GM19455 (cell line): ENCODE measurements at regions not wholly inside any gene's neighbourhood (a gene's known extent, or its start where the extent isn't known, plus 50 kb on each side); places are given as distances from the start of the nearest gene placed in this dataset.

Experiments used
- ATAC-seq: cut with Tn5 transposase; IDR thresholded peaks from one replicate; pipeline ENCODE4 v1.9.1; 2021; ENCODE audit not compliant: unreplicated experiment

DNA sequence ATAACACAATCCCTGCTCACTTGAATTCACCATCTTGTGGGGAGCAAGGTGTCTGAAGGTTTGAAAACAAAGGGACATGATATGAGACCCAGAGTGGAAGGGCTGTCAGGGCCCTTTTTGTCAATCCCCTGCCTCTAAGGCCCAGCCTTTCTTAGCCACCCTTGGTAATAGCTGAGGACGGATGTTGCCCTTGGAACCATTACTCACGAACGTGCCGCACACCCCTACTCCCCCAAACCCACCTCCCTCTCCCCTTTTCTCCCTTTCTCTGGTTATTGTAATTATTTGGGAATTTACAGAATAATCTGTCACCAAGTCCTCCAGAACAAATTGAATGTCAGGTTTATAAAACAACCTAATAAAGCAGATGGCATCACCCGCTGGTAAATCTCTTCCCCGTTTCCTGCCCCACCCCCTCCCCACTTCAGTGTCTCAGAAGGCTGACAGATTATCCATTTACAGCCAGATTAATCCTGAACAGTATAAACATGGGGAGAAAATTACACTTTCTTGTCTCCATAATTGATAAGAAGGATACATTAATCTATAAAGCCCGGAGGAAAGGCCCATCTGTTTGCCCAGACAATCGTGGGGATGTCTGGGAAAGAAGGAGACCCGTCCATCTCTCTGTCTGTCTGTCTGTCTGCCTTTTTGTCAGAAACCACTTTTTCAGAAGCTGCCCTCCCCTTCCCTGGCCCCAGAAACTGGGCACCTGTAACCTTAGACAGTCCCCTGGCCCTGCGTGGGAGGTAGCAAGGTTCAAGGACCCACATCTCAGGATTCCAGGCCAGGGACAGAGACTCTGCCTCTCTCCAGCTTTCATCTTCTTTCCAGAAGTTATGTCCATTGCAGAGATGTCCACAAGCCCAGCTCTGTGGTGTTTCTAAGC, 60.6 kb upstream of the CD34 start:
- no peak for ATAC-seq

DNA sequence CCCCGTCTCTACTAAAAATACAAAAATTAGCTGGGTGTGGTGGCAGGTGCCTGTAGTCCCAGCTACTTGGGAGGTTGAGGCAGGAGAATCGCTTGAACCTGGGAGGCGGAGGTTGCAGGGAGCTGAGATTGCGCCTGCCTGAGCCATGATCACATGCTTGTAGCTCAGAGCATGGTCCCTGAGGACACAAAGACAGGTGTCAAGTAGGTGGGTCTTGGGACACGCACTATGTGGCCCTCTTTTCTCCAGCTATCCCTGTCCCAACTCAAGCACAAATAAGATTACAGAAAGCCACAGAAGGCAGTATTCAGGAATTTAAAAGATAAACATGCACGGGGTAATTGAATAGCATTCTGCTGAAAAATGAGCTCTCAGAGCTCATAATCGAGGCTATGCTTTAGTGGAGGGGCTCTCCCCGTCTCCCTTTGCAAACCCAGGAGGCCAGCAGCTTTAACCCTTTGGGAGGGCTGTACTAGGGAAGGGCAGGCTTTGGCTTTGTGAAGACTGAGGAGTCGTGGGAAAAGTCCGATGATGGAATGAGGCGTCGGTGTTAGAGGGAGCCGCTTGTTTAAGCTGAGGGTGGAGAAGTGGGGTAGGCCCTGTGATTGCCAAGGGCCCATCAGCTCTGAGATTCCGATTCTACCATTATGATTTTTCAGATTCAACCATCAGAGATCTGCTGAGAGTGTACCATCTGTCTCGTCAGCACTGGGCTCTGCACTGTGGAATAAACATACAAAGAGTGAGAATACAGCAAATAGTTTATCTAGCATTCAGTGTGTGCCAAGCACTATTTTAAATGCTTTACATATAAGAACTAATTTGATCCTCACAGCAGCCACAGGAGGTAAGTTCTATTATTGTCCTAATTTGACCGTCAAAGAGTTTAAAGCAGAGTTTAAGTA, 59.7 kb upstream of the CD34 start:
- ATAC-seq = no peak

DNA sequence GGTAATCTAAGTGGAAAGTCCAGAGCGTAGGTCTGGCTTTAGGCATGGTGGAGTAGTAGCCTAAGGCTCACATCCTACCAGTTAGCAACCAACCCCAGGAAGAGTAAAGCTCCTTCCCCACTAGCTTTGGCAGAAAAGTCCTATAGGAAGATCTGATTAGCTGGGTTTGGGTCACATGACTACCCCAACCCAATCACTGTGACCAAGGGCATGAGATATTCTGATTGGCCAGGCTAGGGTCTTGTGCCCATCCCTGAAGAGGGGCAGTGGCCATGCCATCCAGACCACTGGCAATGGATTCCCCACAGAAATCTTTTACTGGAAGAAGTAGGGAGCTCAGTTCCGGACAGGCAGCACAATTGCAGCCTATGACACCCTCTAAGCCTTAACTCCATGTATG, 58.6 kb upstream of the CD34 start:
- no peak for ATAC-seq

DNA sequence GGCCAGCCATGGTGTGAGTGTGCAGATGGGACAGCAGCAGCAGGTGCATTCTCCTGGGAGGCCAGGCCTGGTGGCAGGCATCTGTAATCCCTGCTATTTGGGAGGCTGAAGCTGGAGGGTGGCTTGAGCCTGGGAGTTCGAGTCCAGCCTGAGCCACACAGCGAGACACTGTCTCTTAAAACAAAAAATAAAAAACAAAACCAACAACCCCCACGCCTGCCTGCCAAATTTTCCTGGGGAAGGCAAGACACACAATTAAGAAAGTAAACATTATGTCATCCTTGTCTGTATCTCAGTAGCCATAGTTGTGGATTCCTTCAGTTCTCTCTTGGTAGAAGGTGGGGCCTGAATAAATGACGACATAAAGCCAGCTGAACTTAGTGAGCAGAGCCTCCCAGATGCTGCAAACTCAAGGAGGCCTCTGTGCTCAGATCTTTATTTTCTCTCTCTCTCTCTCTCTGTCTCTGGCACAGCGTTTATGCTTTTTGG, 57.6 kb upstream of the CD34 start:
- ATAC-seq = no peak

DNA sequence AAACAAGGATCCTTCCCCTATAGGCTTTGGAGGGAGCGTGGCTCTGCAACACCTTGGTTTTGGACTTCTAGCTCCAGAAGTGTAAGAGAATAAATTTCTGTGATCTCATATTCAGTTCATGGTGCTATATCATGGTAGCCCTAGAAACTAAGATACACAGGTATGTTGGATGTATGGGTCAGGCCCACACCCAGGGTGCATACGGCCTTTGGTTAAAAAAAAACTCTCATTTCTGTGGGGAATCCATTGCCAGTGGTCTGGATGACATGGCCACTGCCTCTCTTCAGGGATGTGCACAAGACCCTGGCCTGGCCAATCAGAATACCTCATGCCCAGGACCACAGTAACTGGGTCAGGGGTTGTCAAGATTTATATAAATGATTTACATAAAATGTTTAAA, 56.8 kb upstream of the CD34 start:
- no peak for ATAC-seq

DNA sequence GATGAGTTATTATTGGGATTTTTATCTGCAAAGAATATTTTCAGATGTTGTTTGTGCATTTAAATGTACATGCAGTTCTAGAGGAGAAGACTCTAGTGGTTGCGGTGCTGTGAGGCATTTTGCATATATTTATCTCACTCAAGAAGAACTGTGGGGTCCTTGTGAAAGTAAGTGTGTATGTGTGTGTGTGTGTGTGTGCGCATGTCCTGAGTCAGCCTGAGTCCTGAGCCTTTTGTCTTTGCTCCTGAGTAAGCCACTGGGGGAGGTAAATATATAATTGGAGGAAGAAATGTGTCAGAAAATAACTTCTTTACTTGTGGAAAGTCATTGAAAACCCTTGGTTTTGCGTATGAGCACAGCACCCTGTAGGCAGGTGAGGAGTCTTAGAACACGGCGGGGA, 55.6 kb upstream of the CD34 start:
- ATAC-seq = no peak

DNA sequence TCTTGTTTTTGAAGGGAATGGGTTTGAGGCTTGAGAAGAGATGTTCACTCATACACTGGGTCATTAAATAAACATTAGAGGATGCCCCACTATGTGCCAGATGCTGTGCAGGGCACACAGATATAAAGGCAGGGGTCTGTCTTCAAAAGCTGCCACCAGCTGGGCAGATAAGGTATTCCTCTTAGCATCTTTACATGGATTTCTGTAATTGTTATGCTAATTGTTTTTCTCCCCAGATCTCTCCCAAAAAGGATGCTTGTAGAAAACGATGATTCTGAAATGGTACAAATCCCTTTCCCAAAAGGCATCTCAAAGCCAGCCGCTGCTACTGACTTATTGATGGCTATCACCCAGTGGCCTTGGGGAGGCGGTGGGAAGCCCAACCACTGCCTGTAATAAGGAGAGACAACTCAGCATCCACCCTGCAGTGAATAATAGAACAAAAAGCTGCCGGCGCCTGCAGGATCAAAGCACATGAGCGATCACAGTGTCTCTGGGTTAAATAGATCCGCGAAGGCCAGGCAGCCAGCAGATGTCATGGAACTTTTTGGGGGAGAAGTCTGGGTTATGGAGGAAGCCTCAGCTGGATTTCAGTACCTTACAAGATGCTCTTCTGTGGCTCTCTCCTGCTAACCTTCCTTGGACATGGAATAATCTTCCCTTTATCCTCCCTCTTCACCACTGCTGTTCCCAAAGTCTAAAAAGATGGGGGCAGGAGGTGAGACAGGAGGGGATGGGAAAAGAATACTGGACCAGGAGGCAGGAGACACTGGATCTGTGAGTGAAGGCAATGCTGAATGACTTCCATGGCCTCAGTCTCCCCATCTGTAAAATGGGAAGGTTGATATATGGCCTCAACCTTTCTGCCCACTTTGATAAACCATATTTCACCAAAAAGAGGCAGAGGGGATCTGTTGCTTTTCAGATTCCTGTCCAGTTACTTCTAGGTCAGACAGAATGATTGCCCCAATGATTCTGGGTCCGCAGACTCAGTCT, 54.8 kb upstream of the CD34 start:
- no peak for ATAC-seq

DNA sequence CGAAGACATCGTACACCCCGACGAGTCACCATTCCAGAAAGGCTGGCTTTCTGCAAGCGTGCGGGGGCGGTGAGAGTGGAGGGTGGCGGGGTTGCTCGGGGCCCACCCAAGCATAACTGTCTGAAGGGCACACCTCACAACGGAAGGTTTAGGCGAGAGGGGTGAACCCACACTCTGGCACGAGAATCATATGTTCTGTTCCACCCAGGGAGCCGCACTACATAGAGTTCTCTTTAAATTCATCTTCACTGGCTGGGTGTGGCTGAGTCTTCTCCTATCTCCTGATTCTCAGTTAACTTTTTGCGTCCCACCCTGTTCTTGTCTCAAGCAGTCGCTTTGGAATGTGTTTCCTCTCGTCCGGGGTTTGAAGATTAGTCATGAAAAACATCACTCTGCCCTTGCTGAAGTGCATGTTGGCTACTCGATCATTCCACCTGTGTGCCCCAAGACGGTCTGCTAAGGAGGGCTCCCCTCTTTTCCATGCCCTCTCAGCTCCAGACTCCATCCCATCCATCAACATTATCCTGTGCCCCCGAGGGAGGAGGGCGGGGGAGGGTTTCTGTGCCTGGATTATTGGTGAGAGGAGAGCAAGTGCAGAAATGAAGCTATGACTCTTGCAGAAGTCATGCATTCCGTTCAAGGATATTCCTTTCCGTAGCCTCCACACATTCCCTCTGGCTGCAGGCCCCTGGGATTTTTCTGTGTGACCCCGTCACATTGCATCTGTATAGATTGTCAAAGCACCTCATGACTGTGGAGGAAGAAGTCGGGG, 53.5 kb upstream of the CD34 start:
- ATAC-seq = no peak

DNA sequence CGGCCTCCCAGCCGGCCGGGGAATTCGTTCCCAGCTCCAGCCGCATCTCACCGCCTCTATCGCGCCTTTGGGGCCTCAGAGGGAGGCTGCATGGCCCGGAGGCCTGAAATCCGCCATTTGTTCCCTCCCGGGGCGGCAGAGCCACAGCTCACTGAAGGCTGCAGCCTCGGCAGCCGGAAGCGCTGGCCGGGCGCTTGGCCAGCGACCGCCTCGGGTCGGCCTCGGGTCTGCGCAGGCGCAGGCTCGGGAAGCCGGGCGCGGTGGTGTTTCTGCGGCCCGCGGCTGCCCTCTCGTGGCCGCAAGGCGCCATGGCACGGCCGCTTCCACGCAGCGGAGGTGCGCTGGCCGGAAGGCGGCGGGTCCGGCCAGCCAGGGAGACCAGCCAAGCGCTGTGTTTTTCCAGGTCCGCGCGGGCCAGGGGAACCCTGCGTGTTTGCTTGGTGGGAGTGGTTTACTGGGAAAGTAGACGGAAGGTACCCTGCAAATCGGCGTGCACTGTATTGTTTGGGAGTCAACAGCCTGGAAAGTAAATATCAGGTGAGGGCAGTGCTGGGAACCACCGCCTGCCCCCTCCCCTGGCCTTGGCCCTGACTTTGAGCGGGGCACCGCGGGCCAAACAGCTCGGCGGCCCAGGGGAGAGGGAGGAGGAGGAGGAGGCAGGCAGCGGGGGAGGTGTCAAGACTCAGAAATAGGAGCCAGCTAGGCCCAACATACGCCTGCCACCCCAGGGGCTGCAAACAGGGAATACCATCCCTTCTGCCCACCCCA, 52.7 kb upstream of the CD34 start:
- ATAC-seq = peak; percentile 89

DNA sequence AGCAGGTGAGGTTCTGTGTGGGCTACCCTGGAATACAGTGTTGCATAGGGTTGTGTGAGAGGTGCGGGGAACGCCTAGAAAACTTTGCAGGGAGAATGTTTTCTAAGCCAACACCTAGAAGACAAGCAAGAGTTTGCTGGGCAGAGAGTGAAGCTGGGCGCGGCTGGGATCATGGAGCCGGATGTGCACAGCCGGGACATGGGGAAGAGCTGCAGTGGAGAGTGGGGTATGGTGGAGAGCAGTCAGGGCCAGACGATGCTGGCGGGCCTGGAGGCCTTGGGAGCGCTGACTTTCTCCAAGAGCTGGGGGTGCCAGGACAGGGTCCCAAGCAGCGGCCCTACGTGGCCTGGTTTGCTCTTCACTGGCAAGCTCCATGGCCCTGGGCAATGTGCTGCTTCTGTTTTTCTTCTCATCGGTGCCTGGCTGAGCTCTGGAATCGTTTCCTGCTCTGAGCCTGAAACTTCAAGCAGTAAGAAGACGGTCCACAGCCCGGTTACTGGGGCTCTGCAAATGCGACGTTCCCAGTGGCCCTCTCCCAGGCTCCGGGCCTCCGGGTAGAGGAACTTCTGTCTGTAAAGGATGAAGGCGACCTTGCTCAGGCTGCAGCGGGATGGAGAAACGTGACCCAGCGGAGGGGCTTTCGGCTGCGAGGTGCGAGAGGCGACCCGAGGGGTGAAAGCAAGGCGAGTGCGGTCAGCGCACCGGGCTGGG, 51.9 kb upstream of the CD34 start:
- peak; percentile 36 for ATAC-seq
